ENCODE measurements at regions not wholly inside any gene's neighbourhood (a gene's known extent, or its start where the extent isn't known, plus 50 kb on each side); places are given as distances from the start of the nearest gene placed in this dataset.

GRCh38 chr21:27690426-27690825 is 723.5 kb upstream of the ADAMTS5 start:
- no peak for DNase-seq (ENCODE audit: low read depth)
- H3K4me3 ChIP-seq (ENCODE audit: low read depth, low read length) = no peak overlapping the region
- TF ChIP-seq CTCF (conservative IDR thresholded peaks at IDR 0.05; ENCODE audit: low read depth, low read length) = no peak

- H3K4me3 ChIP-seq (ENCODE audit: low read depth, low read length) = no peak overlapping the region
- no peak for TF ChIP-seq CTCF (conservative IDR thresholded peaks at IDR 0.05; ENCODE audit: low read depth, low read length)
- no peak for DNase-seq (ENCODE audit: low read depth)
These were observed 721.9 kb upstream of the ADAMTS5 start for GRCh38 chr21:27688773-27689172.

GRCh38 chr21:27683292-27683691 is 716.4 kb upstream of the ADAMTS5 start:
- no peak for DNase-seq (ENCODE audit: low read depth)
- TF ChIP-seq CTCF (conservative IDR thresholded peaks at IDR 0.05; ENCODE audit: low read depth, low read length) = no peak
- no peak overlapping the region for H3K4me3 ChIP-seq (ENCODE audit: low read depth, low read length)

GRCh38 chr21:27681841-27682240 is 715.0 kb upstream of the ADAMTS5 start:
- DNase-seq (ENCODE audit: low read depth) = peak; percentile 69
- H3K4me3 ChIP-seq (ENCODE audit: low read depth, low read length) = no peak overlapping the region

GRCh38 chr21:27681038-27681437 is 714.1 kb upstream of the ADAMTS5 start:
- no peak for TF ChIP-seq CTCF (conservative IDR thresholded peaks at IDR 0.05; ENCODE audit: low read depth, low read length)
- H3K4me3 ChIP-seq (ENCODE audit: low read depth, low read length) = no peak overlapping the region
- DNase-seq (ENCODE audit: low read depth) = no peak

More at GRCh38 chr21:27681841-27682240, 715.0 kb upstream of the ADAMTS5 start:
- no peak for TF ChIP-seq CTCF (conservative IDR thresholded peaks at IDR 0.05; ENCODE audit: low read depth, low read length)

- TF ChIP-seq CTCF (conservative IDR thresholded peaks at IDR 0.05; ENCODE audit: low read depth, low read length) = no peak
- DNase-seq (ENCODE audit: low read depth) = no peak
- no peak overlapping the region for H3K4me3 ChIP-seq (ENCODE audit: low read depth, low read length)
These were observed 713.3 kb upstream of the ADAMTS5 start for GRCh38 chr21:27680181-27680580.

GRCh38 chr21:27678511-27678910 is 711.6 kb upstream of the ADAMTS5 start:
- H3K4me3 ChIP-seq (ENCODE audit: low read depth, low read length) = no peak overlapping the region
- DNase-seq (ENCODE audit: low read depth) = no peak
- no peak for TF ChIP-seq CTCF (conservative IDR thresholded peaks at IDR 0.05; ENCODE audit: low read depth, low read length)

Data from choroid plexus epithelial cell (primary cell).